ENCODE measurements at regions not wholly inside any gene's neighbourhood (a gene's known extent, or its start where the extent isn't known, plus 50 kb on each side); places are given as distances from the start of the nearest gene placed in this dataset.

DNA sequence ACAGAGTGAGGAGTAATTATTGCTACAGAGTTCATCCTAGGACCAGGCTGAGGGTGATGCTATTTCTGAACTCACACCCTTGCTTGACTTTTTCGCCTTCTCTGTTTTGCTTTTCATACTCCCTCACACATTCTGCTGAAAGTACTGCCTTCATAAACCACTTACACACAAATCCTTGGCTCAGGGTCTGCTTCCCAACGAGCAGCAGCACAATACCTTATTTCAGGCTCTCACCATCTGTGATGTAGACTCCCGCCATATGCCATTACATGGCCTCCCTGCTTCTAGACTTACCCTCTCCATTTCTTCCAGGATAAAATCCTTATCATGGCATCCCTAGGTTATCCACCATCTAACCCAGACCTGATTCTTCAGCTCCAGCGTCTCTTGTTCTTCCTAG lies 321.3 kb upstream of the SPTLC3 start:
- Mint-ChIP-seq H3K4me3 (no peak overlapping the region), H3K36me3 (ENCODE audit: low read depth) (no peaks in the 10 kb centered on the region), H3K4me1 (no peaks in the 10 kb centered on the region), H3K9me3 (peaks cover 2% of the 10 kb centered on the region), H3K27me3 (ENCODE audit: low read depth) (peaks cover 4% of the 10 kb centered on the region), H3K27ac (no peak overlapping the region)
- TF ChIP-seq, protein P1, sequence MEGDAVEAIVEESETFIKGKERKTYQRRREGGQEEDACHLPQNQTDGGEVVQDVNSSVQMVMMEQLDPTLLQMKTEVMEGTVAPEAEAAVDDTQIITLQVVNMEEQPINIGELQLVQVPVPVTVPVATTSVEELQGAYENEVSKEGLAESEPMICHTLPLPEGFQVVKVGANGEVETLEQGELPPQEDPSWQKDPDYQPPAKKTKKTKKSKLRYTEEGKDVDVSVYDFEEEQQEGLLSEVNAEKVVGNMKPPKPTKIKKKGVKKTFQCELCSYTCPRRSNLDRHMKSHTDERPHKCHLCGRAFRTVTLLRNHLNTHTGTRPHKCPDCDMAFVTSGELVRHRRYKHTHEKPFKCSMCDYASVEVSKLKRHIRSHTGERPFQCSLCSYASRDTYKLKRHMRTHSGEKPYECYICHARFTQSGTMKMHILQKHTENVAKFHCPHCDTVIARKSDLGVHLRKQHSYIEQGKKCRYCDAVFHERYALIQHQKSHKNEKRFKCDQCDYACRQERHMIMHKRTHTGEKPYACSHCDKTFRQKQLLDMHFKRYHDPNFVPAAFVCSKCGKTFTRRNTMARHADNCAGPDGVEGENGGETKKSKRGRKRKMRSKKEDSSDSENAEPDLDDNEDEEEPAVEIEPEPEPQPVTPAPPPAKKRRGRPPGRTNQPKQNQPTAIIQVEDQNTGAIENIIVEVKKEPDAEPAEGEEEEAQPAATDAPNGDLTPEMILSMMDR (IDR thresholded peaks at IDR 0.05; ENCODE audit: unreplicated experiment in 3 of 3) = no peak

DNA sequence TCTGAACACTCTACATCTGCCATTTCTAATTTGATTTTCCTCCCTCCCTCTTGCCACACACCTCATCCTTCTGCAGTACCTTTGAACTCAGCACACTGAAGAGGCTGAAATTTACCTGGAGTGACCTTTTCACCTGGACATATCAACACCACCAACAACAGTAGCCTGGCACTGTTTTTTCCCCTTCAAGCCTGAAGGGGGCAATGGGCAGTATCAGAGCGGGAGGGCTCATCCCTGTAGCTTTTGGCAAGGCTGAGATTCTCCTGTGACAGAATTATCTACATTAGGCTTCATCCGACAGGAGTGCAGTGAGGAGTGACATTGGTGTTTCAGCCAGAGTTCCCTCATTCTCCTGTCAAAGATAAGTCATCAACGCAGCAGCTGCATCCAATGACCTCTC lies 312.8 kb upstream of the SPTLC3 start:
- TF ChIP-seq, protein P1 (IDR thresholded peaks at IDR 0.05; ENCODE audit: unreplicated experiment in 3 of 3) = no peak
- Mint-ChIP-seq H3K27me3 (ENCODE audit: low read depth) (no peaks in the 10 kb centered on the region), H3K4me3 (no peak overlapping the region), H3K4me1 (no peaks in the 10 kb centered on the region), H3K9me3 (peaks cover 1% of the 10 kb centered on the region), H3K36me3 (ENCODE audit: low read depth) (no peaks in the 10 kb centered on the region), H3K27ac (no peak overlapping the region)

GRCh38 chr20:12698817-12699216 lies 310.0 kb upstream of the SPTLC3 start:
- Mint-ChIP-seq H3K4me3 (no peak overlapping the region), H3K36me3 (ENCODE audit: low read depth) (no peaks in the 10 kb centered on the region), H3K27ac (no peak overlapping the region), H3K4me1 (no peaks in the 10 kb centered on the region), H3K27me3 (ENCODE audit: low read depth) (no peaks in the 10 kb centered on the region), H3K9me3 (no peaks in the 10 kb centered on the region)
- TF ChIP-seq, protein P1 (IDR thresholded peaks at IDR 0.05; ENCODE audit: unreplicated experiment in 3 of 3) = no peak

- Mint-ChIP-seq H3K4me1 (no peaks in the 10 kb centered on the region), H3K4me3 (no peak overlapping the region), H3K27me3 (ENCODE audit: low read depth) (no peaks in the 10 kb centered on the region), H3K36me3 (ENCODE audit: low read depth) (no peaks in the 10 kb centered on the region), H3K9me3 (no peaks in the 10 kb centered on the region), H3K27ac (no peak overlapping the region)
- TF ChIP-seq, protein P1 (IDR thresholded peaks at IDR 0.05; ENCODE audit: unreplicated experiment in 3 of 3) = no peak
These were observed 309.2 kb upstream of the SPTLC3 start for GRCh38 chr20:12699374-12700228.

- H3K9me3 Mint-ChIP-seq = no peaks in the 10 kb centered on the region
- no peak overlapping the region for H3K4me3 Mint-ChIP-seq
- H3K4me1 Mint-ChIP-seq = no peaks in the 10 kb centered on the region
- H3K27ac Mint-ChIP-seq = no peak overlapping the region
- H3K36me3 Mint-ChIP-seq (ENCODE audit: low read depth) = no peaks in the 10 kb centered on the region
- TF ChIP-seq, protein P1 (IDR thresholded peaks at IDR 0.05; ENCODE audit: unreplicated experiment in 3 of 3) = no peak
- H3K27me3 Mint-ChIP-seq (ENCODE audit: low read depth) = no peaks in the 10 kb centered on the region
These were observed 308.1 kb upstream of the SPTLC3 start for GRCh38 chr20:12700701-12701100.

GRCh38 chr20:12702312-12702711 lies 306.5 kb upstream of the SPTLC3 start:
- Mint-ChIP-seq H3K4me1 (no peaks in the 10 kb centered on the region), H3K27me3 (ENCODE audit: low read depth) (no peaks in the 10 kb centered on the region), H3K4me3 (no peak overlapping the region), H3K36me3 (ENCODE audit: low read depth) (no peaks in the 10 kb centered on the region), H3K27ac (no peak overlapping the region), H3K9me3 (no peaks in the 10 kb centered on the region)
- TF ChIP-seq, protein P1 (IDR thresholded peaks at IDR 0.05; ENCODE audit: unreplicated experiment in 3 of 3) = no peak

All from nephron (organoid).